Pancreas (tissue), 10 donors: ENCODE measurements at regions not wholly inside any gene's neighbourhood (a gene's known extent, or its start where the extent isn't known, plus 50 kb on each side); places are given as distances from the start of the nearest gene placed in this dataset.

ENCODE experiments used
- ATAC-seq, 4 donors: fragments of 200-7000 bp; cut with Tn5 transposase; one replicate each; pipeline versions ENCODE4 v1.8.0 to v1.9.1; 2020; ENCODE audit warnings: mild to moderate bottlenecking in 4 of 4, moderate library complexity in 4 of 4
- DNase-seq, 6 donors: peaks; one replicate each; pipeline ENCODE4 v3.0.0-alpha.2; 2020
- FAIRE-seq: peaks from 2 replicates; lab custom pipeline; 2012; peaks lifted over from hg19 to GRCh38; lab: Jason Lieb, UNC
- H3K27ac ChIP-seq, 4 donors: fragments of 200-600 bp; sonication (generic); 1 replicate in 3 of 4; 2 replicates in 1 of 4; pipeline versions ENCODE4 v1.5.0 to v1.8.0; 2020
- H3K27me3 ChIP-seq, 4 donors: fragments of 200-600 bp; one replicate each; pipeline ENCODE4 v1.8.0; 2021
- H3K36me3 ChIP-seq, 3 donors: fragments of 200-600 bp; sonication (generic) in 1 of 3; one replicate each; pipeline versions ENCODE4 v1.5.0 to v1.8.0; 2020 to 2021
- H3K4me1 ChIP-seq, 3 donors: fragments of 200-600 bp; one replicate each; pipeline ENCODE4 v1.8.0; 2021
- H3K4me3 ChIP-seq, 4 donors: fragments of 200-600 bp; sonication (generic) in 2 of 4; one replicate each; pipeline versions ENCODE4 v1.5.0 to v1.8.0; 2020 to 2021
- H3K9me3 ChIP-seq, 4 donors: fragments of 200-600 bp; one replicate each; pipeline ENCODE4 v1.8.0; 2021
- CTCF ChIP-seq, 4 donors: fragments of 200-600 bp; sonication (generic) in 3 of 4; IDR thresholded peaks; one replicate each; pipeline versions ENCODE4 v1.5.0 to v1.8.0; 2021; ENCODE audit warnings: antibody characterized with exemption in 4 of 4
- WGBS, 2 donors: extraction: QIAGEN DNeasy Blood & Tissue Kit; methylation state at CpG; one replicate each; pipeline ENCODE4 v1.1.7; 2013; 5-methylcytosine and 5-hydroxymethylcytosine counted together
- intact Hi-C, 3 donors: fragments of 100-400 bp; cut with DNase I; formaldehyde crosslinking; loops; one replicate each; pipeline versions ENCODE4 v1.11.1 to v1.14.2; 2022
- donor health status: healthy with polysubstance abuse.
- donor health status: DM: no; HTN: no; CAD: no; lungs with moderate emphysema.
- donor health status: DM: no; HTN: no; CAD: no.
- donor health status: control.
- donor health status: control.
- donor health status: Bipolar disorder and iron deficiency.
- donor health status: DM: yes; HTN: yes; CAD: no.
- donor health status: DM: no; HTN: no; CAD: no.
- donor health status: DM: no; HTN: no; CAD: no.
- donor health status: DM: yes; HTN: yes; CAD: no.

GRCh38 chr13:85074543-85075313 lies 724.5 kb downstream of the SLITRK6 start:
- no peak for FAIRE-seq
- Histone ChIP-seq H3K27me3 (no peaks in the 10 kb centered on the region), H3K27ac (no peak overlapping the region), H3K4me1 (no peaks in the 10 kb centered on the region), H3K9me3 (no peaks in the 10 kb centered on the region), H3K4me3 (no peak overlapping the region), H3K36me3 (no peaks in the 10 kb centered on the region)
- WGBS, 2 donors: 43 to 45% methylated on average over 5 of the region's 5 CpGs
- ATAC-seq: no peak
- no peak for TF ChIP-seq CTCF (IDR thresholded peaks at IDR 0.05)
- no peak for DNase-seq
- intact Hi-C loops: no loop called here

GRCh38 chr13:85068231-85068630 lies 731.0 kb downstream of the SLITRK6 start:
- 68 to 82% methylated on average over 3 of the region's 3 CpGs for WGBS, 2 donors
- DNase-seq (no peak), FAIRE-seq (no peak), ATAC-seq (no peak)
- H3K27me3 ChIP-seq: no peaks in the 10 kb centered on the region
- intact Hi-C loops: no loop called here
- H3K4me3 ChIP-seq: no peak overlapping the region
- no peak overlapping the region for H3K27ac ChIP-seq
- H3K4me1 ChIP-seq: no peaks in the 10 kb centered on the region
- no peaks in the 10 kb centered on the region for H3K9me3 ChIP-seq
- TF ChIP-seq CTCF (IDR thresholded peaks at IDR 0.05): no peak
- H3K36me3 ChIP-seq: no peaks in the 10 kb centered on the region

- intact Hi-C loops: no loop called here
- no peak for FAIRE-seq
Observed at GRCh38 chr13:85040215-85040614, 759.0 kb downstream of the SLITRK6 start.

GRCh38 chr13:85031771-85032170 lies 767.4 kb downstream of the SLITRK6 start:
- ATAC-seq (no peak), DNase-seq (no peak), FAIRE-seq (no peak)
- no peaks in the 10 kb centered on the region for H3K4me1 ChIP-seq
- H3K36me3 ChIP-seq: no peaks in the 10 kb centered on the region
- intact Hi-C loops: no loop called here
- no peak overlapping the region for H3K4me3 ChIP-seq
- TF ChIP-seq CTCF (IDR thresholded peaks at IDR 0.05): no peak
- H3K27me3 ChIP-seq: no peaks in the 10 kb centered on the region
- H3K9me3 ChIP-seq: no peaks in the 10 kb centered on the region
- no peak overlapping the region for H3K27ac ChIP-seq
- 41 to 51% methylated on average over 1 of the region's 1 CpG for WGBS, 2 donors

More at GRCh38 chr13:85040215-85040614, 759.0 kb downstream of the SLITRK6 start:
- Histone ChIP-seq H3K27me3 (no peaks in the 10 kb centered on the region), H3K4me1 (no peaks in the 10 kb centered on the region), H3K27ac (no peak overlapping the region), H3K9me3 (no peaks in the 10 kb centered on the region), H3K4me3 (no peak overlapping the region), H3K36me3 (no peaks in the 10 kb centered on the region)
- no peak for ATAC-seq
- 36 to 41% methylated on average over 1 of the region's 1 CpG for WGBS, 2 donors
- TF ChIP-seq CTCF (IDR thresholded peaks at IDR 0.05): no peak
- DNase-seq: no peak

GRCh38 chr13:85028035-85028434 lies 771.2 kb downstream of the SLITRK6 start:
- TF ChIP-seq CTCF (IDR thresholded peaks at IDR 0.05): no peak
- WGBS, 2 donors: 64 to 83% methylated on average over 3 of the region's 3 CpGs
- no peaks in the 10 kb centered on the region for H3K36me3 ChIP-seq
- no peak overlapping the region for H3K4me3 ChIP-seq
- no peak for DNase-seq
- no peak for FAIRE-seq
- ATAC-seq: no peak
- H3K27ac ChIP-seq: no peak overlapping the region
- H3K27me3 ChIP-seq: no peaks in the 10 kb centered on the region
- no peaks in the 10 kb centered on the region for H3K9me3 ChIP-seq
- H3K4me1 ChIP-seq: no peaks in the 10 kb centered on the region
- intact Hi-C loops: no loop called here
